ENCODE measurements at regions not wholly inside any gene's neighbourhood (a gene's known extent, or its start where the extent isn't known, plus 50 kb on each side); places are given as distances from the start of the nearest gene placed in this dataset.
"Not testable (repeated sequence)": the region's sequence is repeated elsewhere in the genome, so short reads cannot be mapped to it uniquely, and the experiment has no call there.

DNA sequence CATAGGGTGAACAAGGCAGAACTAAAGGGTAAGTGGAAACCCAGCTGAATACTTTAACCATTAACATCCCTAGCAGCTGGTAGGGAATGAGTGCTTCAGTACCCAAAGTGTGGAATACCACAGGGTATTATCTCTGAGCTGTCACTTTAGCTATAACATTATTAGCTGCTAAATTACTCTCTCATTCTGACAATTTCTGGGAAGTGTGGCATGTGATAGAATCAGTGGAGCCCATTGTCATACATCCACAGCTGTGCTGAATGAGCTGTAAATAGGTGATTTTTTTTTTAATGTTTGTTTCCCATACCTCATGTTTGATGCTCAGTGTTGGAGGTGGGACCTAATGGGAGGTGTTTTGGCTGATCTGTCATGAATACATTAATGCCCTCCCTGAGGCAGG is 894.3 kb downstream of the DIPK2A start:
- DNase-seq, result no peak

DNA sequence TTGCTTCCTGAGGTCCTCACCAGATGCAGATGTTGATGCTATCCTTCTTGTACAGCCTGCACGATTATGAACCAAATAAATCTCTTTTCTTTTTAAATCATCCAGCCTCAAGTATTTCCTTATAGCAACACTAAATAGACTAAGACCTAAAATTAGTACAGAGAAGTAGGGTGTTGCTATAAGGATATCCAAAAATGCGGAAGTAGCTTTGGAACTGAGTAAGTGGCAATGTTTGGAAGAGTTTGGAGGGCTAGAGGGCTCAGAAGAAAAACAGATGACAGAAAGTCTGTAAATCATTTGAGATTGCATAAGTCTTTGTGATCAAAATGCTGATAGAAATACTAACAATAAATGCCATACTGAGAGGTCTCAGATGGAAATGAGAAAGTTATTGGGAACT is 894.9 kb downstream of the DIPK2A start:
- no peak for DNase-seq

DNA sequence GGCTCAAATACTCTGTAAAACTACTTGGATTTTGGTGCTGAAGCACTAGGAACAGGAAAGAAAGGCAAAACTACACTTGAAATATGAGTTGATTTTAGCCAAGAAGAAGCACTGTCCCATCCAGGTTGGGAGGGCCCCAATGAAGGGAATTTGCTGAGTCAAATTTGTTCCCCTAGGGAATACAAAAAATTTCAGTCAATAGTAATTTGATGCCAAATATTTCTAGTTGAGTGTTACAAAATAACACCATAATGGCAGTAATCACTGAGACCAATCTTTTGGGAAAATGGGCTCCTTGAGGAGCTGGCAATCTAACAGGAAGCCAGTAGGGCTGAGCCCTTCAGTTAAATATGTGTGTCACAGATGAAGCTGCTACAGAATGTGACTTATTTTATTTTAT is 896.9 kb downstream of the DIPK2A start:
- no peak for DNase-seq

DNA sequence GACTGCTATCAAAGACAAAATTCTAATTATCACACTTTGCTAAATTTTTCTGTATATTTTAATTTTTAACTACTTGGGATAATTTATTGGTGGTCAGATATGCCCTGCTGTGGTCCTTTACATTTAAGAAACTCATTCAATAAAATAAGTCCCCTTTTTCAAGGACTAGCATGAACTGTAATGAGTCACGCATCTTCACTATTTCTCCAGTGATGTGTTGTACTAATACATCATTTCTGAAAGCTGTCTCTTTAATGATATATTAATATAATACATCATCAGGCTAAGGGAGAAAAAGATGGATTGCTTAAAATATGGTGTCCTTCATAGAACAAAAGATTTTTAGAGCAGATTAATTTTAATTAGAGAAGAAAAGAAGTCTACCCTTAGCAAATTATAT is 901.4 kb downstream of the DIPK2A start:
- no peak for DNase-seq

DNA sequence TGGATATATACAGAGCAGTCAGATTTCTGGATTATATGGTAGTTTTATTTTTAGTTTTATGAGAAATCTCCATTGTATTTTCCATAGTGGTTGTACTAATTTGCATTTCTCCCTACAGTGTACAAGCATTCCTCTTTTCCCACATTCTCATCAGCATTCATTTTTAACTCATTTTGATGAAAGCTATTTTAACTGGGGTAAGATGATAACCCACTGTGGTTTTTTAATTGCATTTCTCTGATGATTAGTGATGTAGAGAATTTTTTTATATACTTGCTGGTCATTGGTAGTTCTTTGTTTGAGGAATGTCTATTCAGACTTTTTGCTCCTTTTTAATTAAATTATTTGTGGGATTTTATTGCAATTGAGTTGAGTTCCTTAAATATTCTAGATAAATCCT is 903.6 kb downstream of the DIPK2A start:
- no peak for DNase-seq

DNA sequence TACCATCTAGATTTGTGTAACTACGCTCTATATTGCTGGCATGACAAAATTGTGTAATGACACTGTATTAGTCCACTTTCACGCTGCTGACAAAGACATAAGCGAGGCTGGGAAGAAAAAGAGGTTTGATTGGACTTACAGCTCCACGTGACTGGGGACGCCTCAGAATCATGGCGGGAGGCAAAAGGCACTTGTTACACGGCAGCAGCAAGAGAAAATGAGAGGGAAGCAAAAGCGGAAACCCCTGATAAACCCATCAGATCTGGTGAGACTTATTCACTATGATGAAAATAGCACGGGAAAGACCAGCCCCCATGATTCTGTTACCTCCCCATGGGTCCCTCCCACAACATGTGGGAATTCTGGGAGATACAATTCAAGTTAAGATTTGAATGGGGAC is 905.7 kb downstream of the DIPK2A start:
- DNase-seq, result no peak

DNA sequence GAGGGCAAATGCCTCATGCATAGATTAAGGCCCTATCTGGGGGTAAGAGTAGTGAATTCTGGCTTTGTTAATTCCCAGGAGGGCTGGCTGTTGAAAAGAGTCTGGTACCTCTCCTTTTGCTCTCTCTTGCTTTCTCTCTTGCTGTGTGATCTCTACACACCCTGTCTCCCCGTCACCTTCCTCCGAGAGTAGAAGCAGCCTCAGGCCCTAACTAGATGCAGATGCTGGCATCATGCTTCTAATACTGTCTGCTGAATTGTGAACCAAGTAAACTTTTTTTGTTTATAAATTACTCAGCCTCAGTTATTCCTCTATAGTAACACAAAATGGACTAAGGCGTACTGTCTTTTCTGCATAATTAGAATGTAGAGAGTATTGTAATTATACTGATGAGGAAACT is 908.1 kb downstream of the DIPK2A start:
- DNase-seq, result no peak

DNA sequence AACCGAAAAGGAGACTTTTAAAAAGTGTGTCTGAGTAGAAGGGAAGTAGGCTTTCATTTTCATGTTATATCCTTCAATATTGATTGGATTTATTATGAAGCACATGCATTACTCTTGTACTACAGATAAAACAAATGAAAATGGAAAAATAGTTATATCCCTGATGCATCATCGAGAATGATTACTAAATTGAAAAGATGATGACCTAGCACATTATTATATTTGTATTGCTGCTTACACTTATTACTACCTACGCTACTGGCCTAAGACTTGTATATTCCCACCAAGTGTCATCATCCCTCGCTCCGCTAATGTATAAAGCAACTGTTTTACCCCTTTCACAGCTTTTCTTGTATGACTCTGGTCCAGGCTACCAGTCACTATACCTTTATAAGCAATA is 922.4 kb downstream of the DIPK2A start:
- DNase-seq, result no peak

DNA sequence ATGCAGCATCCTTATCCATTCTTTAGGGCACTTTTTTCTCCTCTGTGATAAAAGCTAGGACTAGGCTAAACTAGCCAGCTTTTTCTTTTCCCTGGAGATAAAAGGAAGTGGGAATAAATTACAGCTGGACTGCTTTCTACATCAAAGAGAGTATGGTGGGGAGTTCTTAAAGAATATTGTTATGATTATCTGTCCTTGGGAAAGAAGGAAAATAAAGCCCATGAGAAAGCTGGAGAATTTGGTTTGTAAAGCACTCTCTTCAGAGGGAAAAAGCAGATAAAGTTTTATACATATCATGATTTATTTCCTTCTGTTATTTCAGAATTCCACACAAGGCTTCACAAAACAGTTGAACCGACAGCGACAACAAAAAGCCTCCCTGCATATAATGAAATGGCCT is 923.0 kb downstream of the DIPK2A start:
- DNase-seq, result no peak

DNA sequence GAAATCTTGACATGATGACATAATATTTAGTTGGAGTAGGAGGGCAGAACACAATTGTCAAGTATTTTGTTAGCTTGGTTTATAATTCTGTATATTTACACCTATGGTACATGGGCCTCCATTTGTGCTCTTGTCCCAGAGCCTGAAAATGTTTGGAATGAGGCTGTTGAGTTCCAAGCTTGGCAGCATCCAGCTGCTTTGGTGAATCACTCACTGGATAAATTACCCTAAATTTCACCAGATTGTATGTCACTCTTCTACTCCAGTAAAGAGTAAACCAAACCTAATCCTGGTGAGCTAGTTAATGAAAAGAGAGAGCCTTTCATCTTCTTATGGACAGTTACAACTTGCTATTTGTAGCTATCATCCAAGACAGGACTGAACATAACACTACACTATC is 928.7 kb downstream of the DIPK2A start:
- DNase-seq, result no peak

DNA sequence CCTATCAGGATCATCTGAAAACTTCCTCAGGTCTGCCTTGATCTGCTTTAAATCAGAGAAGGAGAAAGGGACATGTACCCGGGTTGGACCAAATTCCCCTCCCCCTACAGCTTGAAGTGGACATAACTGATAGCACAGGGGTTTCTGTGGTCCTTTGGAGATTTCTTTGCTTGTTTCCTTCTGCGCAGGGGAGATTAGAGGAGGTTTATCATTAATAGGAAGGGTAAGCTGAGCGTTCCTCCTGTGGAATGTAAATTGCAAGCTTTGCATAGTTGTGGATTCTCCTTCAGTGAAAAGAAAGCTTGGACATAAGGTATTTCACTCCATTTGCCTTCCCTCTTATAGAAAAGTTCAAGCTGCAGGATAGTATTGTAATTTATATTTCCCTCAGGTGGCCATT is 936.0 kb downstream of the DIPK2A start:
- DNase-seq, result not testable (repeated sequence)

DNA sequence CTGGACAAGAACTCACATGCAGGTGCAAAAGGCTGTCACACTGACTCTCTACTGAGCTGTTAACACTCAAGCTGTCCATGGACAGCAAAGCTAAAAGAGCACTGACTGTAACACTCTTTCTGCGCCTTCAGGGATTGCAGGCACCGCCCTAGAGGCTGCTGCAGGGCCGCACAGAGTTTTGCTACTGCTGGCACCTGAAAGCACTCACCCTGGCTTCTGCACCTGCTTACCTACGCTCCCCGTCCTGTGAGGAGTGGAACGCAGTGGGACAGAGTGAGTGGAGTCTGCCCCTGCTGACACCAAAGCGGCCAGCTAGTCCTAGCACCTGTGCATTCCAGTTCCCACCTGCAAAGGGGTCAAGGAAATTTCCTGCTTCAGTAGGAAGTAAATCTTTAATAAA is 941.3 kb downstream of the DIPK2A start:
- no peak for DNase-seq

DNA sequence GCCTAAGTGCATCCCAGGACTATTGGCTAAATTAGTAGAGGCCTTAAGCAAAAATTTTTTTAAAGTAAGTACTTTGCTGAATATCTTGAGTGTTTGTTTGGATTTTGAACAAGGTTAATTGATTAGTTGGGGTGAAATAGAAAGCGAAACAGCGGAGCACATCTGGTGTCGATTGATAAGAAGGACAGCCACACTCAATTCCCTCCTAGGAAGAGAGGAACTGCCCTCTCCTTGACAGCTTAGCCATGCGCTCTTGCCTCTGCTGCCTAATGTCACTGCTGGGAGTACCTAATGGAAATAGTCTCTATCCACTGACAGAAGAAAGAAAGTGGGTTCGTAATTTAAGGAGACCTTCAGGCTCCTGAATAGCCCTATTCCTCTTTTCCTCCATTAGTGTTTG is 943.6 kb downstream of the DIPK2A start:
- DNase-seq, result no peak

DNA sequence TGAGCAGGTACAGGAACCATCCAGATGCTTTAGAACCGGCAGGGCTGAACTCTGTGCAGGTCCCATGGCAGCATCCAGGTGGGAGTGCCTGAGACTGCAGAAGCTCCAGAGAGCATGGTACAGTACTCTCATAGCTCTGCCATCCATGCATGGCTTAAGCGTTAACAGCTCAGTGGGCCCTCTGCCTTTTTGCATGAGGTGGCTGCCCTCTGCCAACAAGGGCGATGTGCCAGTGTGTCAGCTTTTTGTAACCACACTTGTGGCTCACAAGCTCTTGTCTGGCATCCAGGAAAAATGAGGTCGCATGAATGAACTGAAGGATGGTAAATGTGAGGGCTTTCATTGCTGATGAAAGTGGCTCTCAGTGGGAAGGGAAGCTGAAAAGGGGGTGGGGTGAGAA is 950.1 kb downstream of the DIPK2A start:
- DNase-seq, result no peak

DNA sequence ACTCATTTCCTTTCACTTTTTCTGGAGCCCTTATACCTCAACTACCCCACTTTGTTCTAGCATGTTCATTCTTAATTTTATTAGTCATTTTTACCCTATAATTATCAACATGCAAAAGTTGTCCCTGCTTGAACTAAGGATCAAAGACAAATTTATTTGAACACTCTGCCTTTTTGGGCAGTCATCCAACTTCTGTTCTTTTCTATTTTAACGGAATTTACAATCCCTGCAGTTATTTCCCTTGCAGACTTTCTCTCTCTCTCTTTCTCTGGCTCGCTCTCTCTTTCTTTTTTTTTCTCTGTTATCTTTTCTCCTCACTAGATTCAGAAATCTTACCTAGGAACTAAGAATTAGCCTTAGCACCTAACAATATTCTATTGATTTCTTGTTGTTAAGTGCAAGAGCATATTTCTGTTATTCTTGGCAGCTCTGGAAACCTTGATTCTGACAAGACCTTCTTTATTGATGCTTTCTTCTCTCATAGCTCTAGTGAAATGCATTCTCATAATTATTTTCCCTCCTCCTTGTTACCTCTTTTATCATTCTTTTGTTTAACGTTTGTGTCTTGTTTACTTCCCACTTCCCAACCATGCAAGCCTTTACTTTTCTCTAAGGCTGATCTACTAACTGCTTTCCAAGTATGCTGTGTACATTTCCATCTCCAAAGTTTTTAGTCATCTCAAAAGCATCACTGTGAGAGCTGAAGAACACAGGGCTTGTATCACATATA is 951.6 kb downstream of the DIPK2A start:
- no peak for DNase-seq

DNA sequence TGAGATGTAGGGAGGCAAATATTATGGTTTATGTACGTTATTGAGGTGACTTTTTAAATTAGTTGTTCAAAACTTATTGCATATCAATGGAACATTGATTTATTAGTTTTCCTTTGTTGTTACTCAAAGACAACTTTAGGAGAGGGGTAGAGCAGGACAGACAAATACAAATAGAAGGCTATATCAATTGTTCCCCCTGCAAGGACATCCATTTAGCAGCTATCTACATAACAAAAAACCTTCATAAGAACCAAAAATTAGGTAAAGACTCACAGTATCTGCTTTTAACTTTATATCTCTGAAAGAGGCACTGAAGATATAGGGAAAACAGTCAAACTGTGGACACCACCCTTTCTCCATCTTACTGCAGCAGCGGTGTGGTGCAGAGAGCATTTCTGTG is 958.8 kb downstream of the DIPK2A start:
- DNase-seq, result no peak

DNA sequence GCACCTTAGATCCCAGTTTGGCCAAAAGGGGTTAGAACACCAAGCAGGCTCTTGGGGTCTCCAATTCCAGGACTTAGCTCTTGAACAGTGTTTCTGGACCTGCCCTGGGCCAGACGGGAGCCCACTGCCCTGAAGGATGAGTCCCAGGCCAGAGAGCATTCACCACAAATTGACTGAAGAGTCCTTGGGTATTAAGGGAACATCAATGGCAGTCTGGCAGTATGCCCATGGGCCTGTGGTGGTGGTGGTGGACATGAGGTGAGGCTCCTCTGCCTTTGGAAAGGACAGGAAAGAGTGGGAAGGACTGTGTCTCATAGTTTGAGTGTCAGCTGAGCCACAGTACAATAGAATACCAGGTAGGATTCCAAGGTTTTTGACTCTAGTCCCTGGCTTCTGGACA is 960.0 kb downstream of the DIPK2A start:
- DNase-seq, result no peak

DNA sequence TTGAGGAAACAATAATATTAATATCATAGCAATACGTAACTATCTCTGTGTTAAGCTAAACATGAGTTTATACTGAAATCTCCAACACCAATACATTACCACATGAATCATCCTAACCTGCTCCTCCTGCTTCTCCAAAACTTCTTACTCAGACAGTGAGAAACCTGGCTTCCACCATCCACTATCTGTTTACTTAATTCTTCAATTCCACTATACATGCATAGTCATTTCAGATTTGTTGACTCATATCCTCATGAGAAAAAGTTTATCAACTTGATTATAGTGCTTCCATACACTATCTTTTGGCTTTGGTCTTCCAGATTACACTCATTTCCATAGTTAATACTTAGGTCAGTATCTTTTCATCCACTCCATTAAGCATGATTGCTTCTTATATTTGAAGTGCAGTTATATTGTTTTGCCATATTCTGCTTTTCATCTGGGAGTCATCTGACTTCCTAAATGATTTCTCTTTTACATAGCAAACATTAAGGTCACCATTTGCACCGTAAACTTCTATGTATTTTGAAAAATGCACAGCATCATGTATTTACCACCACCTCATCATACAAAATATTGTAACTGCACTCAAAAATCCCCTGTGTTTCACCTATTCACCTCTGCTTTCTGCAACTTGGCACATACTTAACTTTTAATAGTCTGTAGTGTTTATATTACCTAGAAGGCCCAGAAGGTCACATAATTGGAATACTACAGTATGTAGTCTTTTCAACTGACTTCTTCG is 970.6 kb downstream of the DIPK2A start:
- DNase-seq, result no peak

DNA sequence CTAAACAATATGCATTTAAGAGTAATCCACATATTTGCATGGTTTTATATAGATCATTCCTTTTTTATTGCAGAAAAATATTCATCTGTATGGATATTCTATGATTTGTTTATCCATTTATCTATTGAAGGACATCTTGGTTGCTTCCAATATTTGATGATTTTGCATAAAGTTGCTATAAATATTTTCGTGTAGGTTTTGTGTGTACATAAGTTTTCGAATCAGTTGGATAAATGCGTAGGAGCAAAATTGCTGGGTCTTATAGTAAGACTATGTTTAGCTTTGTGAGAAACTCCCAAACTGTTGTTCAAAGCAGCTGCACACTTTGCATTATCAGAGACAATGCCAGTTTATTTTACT is 971.2 kb downstream of the DIPK2A start:
- DNase-seq, result no peak

DNA sequence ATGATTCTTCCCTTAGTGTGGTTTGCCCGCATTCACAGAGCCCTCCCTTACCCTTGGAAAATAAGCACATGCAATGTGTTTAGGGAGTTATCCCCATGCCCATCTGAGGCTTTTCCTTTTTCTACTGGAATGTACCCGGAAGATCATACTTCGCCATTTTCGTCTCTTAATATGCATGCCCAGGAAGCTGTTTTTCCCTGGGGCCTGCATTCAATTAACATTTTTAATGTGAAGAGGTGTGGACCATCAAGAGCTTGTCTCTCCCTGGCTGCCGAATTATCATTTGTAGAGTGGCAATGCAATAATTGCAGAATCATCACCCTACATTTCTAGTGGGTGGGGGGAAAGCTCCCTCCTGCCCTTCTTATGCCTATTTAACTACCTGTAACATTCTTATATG is 976.3 kb downstream of the DIPK2A start:
- no peak for DNase-seq

DNA sequence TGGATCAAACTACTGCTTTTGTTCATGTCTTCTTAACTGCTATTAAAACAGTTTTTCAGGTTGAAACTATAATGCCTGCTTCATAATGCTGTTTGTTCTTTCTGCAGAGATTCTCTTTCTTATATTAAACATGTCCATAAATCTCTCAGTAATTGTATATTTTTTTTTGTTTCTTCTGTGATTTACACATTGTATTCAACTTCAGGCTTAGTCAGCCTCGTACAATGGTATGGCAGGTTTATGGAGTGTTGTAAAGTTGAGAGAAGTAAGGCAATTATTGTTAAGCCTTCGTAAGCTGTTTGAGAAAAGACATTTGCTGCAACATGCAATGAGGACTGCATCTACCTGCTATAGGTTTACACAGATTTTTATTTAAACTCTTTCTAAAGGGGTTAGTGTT is 977.1 kb downstream of the DIPK2A start:
- DNase-seq, result no peak

DNA sequence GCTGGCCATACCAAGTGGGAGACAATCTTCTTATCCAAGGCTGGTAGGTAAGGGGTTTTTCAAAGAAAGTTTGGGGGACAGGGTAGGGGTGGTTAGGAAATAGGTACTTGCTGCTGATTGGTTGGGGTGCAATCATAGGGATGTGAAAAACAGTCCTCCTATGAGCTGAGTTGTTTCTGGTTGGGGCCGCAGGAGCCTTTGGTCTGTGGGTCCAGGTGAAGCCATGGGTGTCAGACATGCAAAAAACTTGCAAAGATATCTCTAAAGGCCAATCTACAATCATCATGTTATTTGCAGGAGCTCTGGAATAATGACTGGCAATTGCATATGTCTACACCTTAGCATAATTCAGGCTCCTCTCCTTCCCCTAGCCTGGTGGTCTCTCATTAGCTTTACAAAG is 982.3 kb downstream of the DIPK2A start:
- no peak for DNase-seq

DNA sequence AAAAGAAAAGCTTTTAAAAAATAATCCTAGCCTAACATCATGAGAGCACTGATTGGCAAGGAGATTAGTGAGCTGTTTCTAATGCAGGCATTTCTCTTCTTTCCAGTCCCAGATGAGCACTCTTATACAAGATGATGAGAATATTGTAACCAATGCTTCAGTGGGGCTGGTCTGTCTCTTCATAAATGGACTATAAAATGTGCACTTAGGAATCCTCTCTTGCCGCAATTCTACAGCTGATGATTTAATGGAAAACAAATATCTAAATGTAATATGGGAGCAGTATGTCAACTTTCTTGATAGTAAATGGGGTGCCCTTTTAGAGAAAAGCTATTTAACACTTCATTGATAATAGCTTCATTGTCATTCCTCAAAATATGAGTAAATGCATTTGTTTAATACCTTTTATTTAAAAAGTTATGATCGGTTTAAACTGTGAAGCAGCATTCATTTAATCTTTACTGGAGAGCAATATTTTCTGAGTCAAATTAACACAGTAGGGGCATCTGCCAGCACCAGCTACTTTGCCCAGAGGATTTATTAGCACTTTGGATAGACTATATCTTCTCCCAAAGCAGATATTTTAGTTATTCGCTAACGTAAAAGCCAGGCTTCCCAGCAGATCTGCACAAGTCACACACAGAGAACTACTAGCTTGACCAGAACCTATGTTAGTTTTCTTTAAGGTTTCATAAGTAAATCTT is 985.9 kb downstream of the DIPK2A start:
- DNase-seq, result no peak

DNA sequence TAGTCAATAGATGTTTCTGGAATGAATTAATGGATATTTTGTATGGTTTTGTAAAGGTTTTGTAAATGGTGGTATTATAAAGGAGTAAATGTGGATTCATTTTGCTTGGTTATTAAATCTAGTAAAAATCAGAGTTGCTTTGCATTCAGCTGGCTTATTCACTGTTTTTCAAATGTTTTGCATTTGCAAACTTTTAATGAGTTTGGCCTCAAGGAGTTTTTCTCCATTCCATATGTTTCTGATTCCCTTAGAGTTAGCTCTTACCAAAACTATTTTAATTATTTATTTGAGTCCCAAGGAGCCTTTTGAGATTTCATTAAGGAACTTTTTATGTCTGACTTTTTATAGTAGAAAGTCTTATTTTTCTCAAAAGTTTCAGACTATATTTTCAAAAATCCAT is 992.2 kb downstream of the DIPK2A start:
- no peak for DNase-seq
